NT2/D1 (cell line): ENCODE measurements at regions not wholly inside any gene's neighbourhood (a gene's known extent, or its start where the extent isn't known, plus 50 kb on each side); places are given as distances from the start of the nearest gene placed in this dataset.

Experiments
- SUZ12 ChIP-seq: IDR thresholded peaks from 2 replicates; pipeline ENCODE4 v1.6.1; 2011; ENCODE audit not compliant: insufficient read length, insufficient read depth; ENCODE audit errors: extremely low read depth
- ZNF274 ChIP-seq: IDR thresholded peaks from 2 replicates; pipeline ENCODE4 v1.6.1; 2011; ENCODE audit warnings: mild to moderate bottlenecking, low read depth, low read length

DNA sequence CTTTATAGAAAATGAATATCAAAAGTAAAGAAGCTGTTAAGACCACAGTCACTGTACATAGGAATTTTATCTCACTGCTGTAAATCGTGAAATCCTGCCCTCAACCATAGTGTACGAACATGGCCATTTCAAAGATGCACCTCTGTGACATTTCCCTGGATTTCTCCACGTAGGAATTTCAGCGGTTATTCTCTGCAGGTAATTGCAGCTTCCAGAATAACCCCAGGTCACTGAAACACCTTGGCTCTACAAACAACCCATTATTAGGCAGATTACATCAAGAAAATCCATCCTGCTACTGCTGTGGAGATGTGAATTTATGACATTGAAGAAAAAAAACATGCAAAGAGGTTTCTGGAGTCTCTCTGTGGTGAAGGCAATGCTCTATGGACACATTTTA is 196.2 kb upstream of the USP25 start:
- no peak for TF ChIP-seq SUZ12
- no peak for TF ChIP-seq ZNF274
